Hepatocyte (in vitro differentiated cells): ENCODE measurements at regions not wholly inside any gene's neighbourhood (a gene's known extent, or its start where the extent isn't known, plus 50 kb on each side); places are given as distances from the start of the nearest gene placed in this dataset.
"Not testable (repeated sequence)": the region's sequence is repeated elsewhere in the genome, so short reads cannot be mapped to it uniquely, and the experiment has no call there.

ENCODE experiments used
- DNase-seq: peaks from one replicate; pipeline ENCODE4 v3.0.0-alpha.2; 2016; ENCODE audit warnings: low spot score
- H2AFZ ChIP-seq: fragments of 200-600 bp; sonication (generic); 2 replicates; pipeline ENCODE4 v1.6.0; 2016; ENCODE audit warnings: antibody characterized with exemption, mild to moderate bottlenecking
- H3K27ac ChIP-seq: fragments of 200-600 bp; sonication (generic); 2 replicates; pipeline ENCODE4 v1.5.1; 2016; ENCODE audit warnings: mild to moderate bottlenecking
- H3K27me3 ChIP-seq: fragments of 200-600 bp; sonication (generic); 2 replicates; pipeline ENCODE4 v1.6.1; 2016
- H3K36me3 ChIP-seq: fragments of 200-600 bp; sonication (generic); replicated peaks from 2 replicates; pipeline ENCODE4 v1.5.1; 2016; ENCODE audit warnings: low read depth; ENCODE audit not compliant: insufficient read depth
- H3K4me1 ChIP-seq: fragments of 200-600 bp; sonication (generic); 2 replicates; pipeline ENCODE4 v1.5.1; 2016; ENCODE audit warnings: mild to moderate bottlenecking, moderate library complexity; ENCODE audit not compliant: insufficient read depth
- H3K4me2 ChIP-seq: fragments of 200-600 bp; sonication (generic); 2 replicates; pipeline ENCODE4 v1.6.0; 2016
- H3K4me3 ChIP-seq: fragments of 200-600 bp; sonication (generic); 2 replicates; pipeline ENCODE4 v1.5.1; 2016; ENCODE audit warnings: mild to moderate bottlenecking
- H3K79me2 ChIP-seq: fragments of 200-600 bp; sonication (generic); 2 replicates; pipeline ENCODE4 v1.6.0; 2017; ENCODE audit warnings: mild to moderate bottlenecking
- H3K9me2 ChIP-seq: fragments of 200-600 bp; sonication (generic); replicated peaks from 2 replicates; pipeline ENCODE4 v1.6.0; 2017; ENCODE audit warnings: mild to moderate bottlenecking; ENCODE audit not compliant: insufficient read depth
- H3K9me3 ChIP-seq: fragments of 200-600 bp; sonication (generic); 2 replicates; pipeline ENCODE4 v1.5.1; 2016; ENCODE audit warnings: low read depth, mild to moderate bottlenecking
- H4K20me1 ChIP-seq: fragments of 200-600 bp; sonication (generic); 2 replicates; pipeline ENCODE4 v1.6.0; 2016; ENCODE audit warnings: mild to moderate bottlenecking; ENCODE audit not compliant: insufficient read depth, poor library complexity, severe bottlenecking
- CTCF ChIP-seq: fragments of 200-600 bp; sonication (generic); IDR thresholded peaks from 2 replicates; pipeline ENCODE4 v1.5.1; 2016; ENCODE audit warnings: antibody characterized with exemption, mild to moderate bottlenecking; ENCODE audit not compliant: poor library complexity
- EZH2 ChIP-seq: fragments of 200-600 bp; sonication (generic); IDR thresholded peaks from 2 replicates; pipeline ENCODE4 v1.6.1; 2016; ENCODE audit warnings: antibody characterized with exemption, mild to moderate bottlenecking, borderline replicate concordance
- EZH2phosphoT487 ChIP-seq: fragments of 200-600 bp; sonication (generic); IDR thresholded peaks from one replicate; pipeline ENCODE4 v1.6.1; 2018; ENCODE audit warnings: antibody characterized with exemption, mild to moderate bottlenecking, low read depth, moderate library complexity; ENCODE audit not compliant: unreplicated experiment, severe bottlenecking
- WGBS: methylation state at CpG from one replicate; pipeline ENCODE4 v1.1.6; 2016; ENCODE audit warnings: low lambda C conversion rate; ENCODE audit errors: missing lambda C conversion rate; 5-methylcytosine and 5-hydroxymethylcytosine counted together

GRCh38 chr3:51588724-51589123 lies 50.2 kb downstream of the RAD54L2 start:
- TF ChIP-seq EZH2 (no peak), CTCF (no peak), EZH2phosphoT487 (no peak)
- Histone ChIP-seq H3K9me2 (no peaks in the 10 kb centered on the region), H3K4me1 (no peaks in the 10 kb centered on the region), H3K27ac (no peak overlapping the region), H4K20me1 (no peaks in the 10 kb centered on the region), H3K4me2 (no peak overlapping the region), H2AFZ (no peak overlapping the region), H3K27me3 (no peaks in the 10 kb centered on the region), H3K9me3 (no peaks in the 10 kb centered on the region), H3K79me2 (peaks cover 36% of the 10 kb centered on the region), H3K36me3 (no peaks in the 10 kb centered on the region), H3K4me3 (no peak overlapping the region)
- no peak for DNase-seq
- WGBS, result 93% methylated on average over 4 of the region's 4 CpGs

- H3K4me2 ChIP-seq, result no peak overlapping the region
These were observed 52.7 kb downstream of the RAD54L2 start for GRCh38 chr3:51591231-51591630.

GRCh38 chr3:51593697-51594096 lies 55.2 kb downstream of the RAD54L2 start:
- H3K27ac ChIP-seq, result no peak overlapping the region
- H3K4me2 ChIP-seq, result no peak overlapping the region
- H3K79me2 ChIP-seq, result peaks cover 21% of the 10 kb centered on the region
- TF ChIP-seq EZH2 (no peak), EZH2phosphoT487 (no peak), CTCF (no peak)
- no peak overlapping the region for H2AFZ ChIP-seq
- no peaks in the 10 kb centered on the region for H3K4me1 ChIP-seq
- no peak for DNase-seq
- no peaks in the 10 kb centered on the region for H3K36me3 ChIP-seq
- no peaks in the 10 kb centered on the region for H3K9me3 ChIP-seq
- no peak overlapping the region for H3K4me3 ChIP-seq
- 97% methylated on average over 4 of the region's 4 CpGs for WGBS
- no peaks in the 10 kb centered on the region for H3K27me3 ChIP-seq
- H3K9me2 ChIP-seq, result no peaks in the 10 kb centered on the region
- no peaks in the 10 kb centered on the region for H4K20me1 ChIP-seq

More at GRCh38 chr3:51591231-51591630, 52.7 kb downstream of the RAD54L2 start:
- DNase-seq, result peak; percentile 19
- Histone ChIP-seq H3K27ac (no peak overlapping the region), H3K9me2 (no peaks in the 10 kb centered on the region), H3K79me2 (peaks cover 23% of the 10 kb centered on the region), H3K36me3 (no peaks in the 10 kb centered on the region), H3K27me3 (no peaks in the 10 kb centered on the region), H3K4me3 (no peak overlapping the region), H3K4me1 (no peaks in the 10 kb centered on the region), H4K20me1 (no peaks in the 10 kb centered on the region), H2AFZ (no peak overlapping the region), H3K9me3 (no peaks in the 10 kb centered on the region)
- WGBS, result 43% methylated on average over 5 of the region's 5 CpGs
- TF ChIP-seq CTCF (no peak), EZH2 (no peak), EZH2phosphoT487 (no peak)

GRCh38 chr3:51599638-51600037 lies 61.1 kb downstream of the RAD54L2 start:
- 98% methylated on average over 8 of the region's 8 CpGs for WGBS
- not testable (repeated sequence) for H4K20me1 ChIP-seq

More at GRCh38 chr3:51599638-51600037, 61.1 kb downstream of the RAD54L2 start:
- not testable (repeated sequence) for H3K4me1 ChIP-seq, H3K27ac ChIP-seq, H3K27me3 ChIP-seq, DNase-seq, H3K36me3 ChIP-seq, H2AFZ ChIP-seq, H3K4me2 ChIP-seq, H3K9me3 ChIP-seq, H3K4me3 ChIP-seq, H3K9me2 ChIP-seq
- peaks cover 18% of the 10 kb centered on the region for H3K79me2 ChIP-seq
